ENCODE measurements at regions not wholly inside any gene's neighbourhood (a gene's known extent, or its start where the extent isn't known, plus 50 kb on each side); places are given as distances from the start of the nearest gene placed in this dataset.

- TF ChIP-seq YY1 (IDR thresholded peaks at IDR 0.05; ENCODE audit: low read depth), result no peak
- no peak for TF ChIP-seq CTCF (IDR thresholded peaks at IDR 0.05)
- no peak for TF ChIP-seq NRF1 (IDR thresholded peaks at IDR 0.05; ENCODE audit: low read depth, low read length)
- no peak for TF ChIP-seq GABPA (IDR thresholded peaks at IDR 0.05; ENCODE audit: low read depth)
- no peak for TF ChIP-seq SMC3 (IDR thresholded peaks at IDR 0.05; ENCODE audit: low read depth, low read length)
- no peak for TF ChIP-seq NFIC (IDR thresholded peaks at IDR 0.05; ENCODE audit: borderline replicate concordance)
Measured at GRCh38 chr6:99810942-99811620, 182.9 kb downstream of the MCHR2 start.

Data from SK-N-SH (cell line).